ENCODE measurements at regions not wholly inside any gene's neighbourhood (a gene's known extent, or its start where the extent isn't known, plus 50 kb on each side); places are given as distances from the start of the nearest gene placed in this dataset.
A peak's percentile ranks its signal among the peaks of the same experiment; 100 is the strongest.
"Not testable (repeated sequence)": the region's sequence is repeated elsewhere in the genome, so short reads cannot be mapped to it uniquely, and the experiment has no call there.

- Histone ChIP-seq H3K9me3 (no peaks in the 10 kb centered on the region), H3K4me1 (no peaks in the 10 kb centered on the region), H3K4me3 (no peak overlapping the region), H3K36me3 (no peaks in the 10 kb centered on the region), H3K27me3 (no peaks in the 10 kb centered on the region), H3K27ac (no peak overlapping the region)
- intact Hi-C loops (cut with DNase I; ENCODE audit: low total_unique reads): no loop called here
- DNase-seq (ENCODE audit: low spot score in 2 of 2): no peak
- no peak for TF ChIP-seq CTCF (IDR thresholded peaks at IDR 0.05)
- TF ChIP-seq POLR2AphosphoS5 (IDR thresholded peaks at IDR 0.05): no peak
- no peak for TF ChIP-seq POLR2A (IDR thresholded peaks at IDR 0.05)
These were observed 182.9 kb upstream of the RXFP2 start for GRCh38 chr13:31556376-31556775.

- H3K36me3 ChIP-seq; intact Hi-C loops (cut with DNase I; ENCODE audit: low total_unique reads); DNase-seq (ENCODE audit: low spot score in 2 of 2); H3K9me3 ChIP-seq; H3K27me3 ChIP-seq; H3K27ac ChIP-seq; H3K4me3 ChIP-seq; H3K4me1 ChIP-seq: not testable (repeated sequence)
These were observed 155.1 kb upstream of the RXFP2 start for GRCh38 chr13:31584221-31584620.

- Histone ChIP-seq H3K4me3 (no peak overlapping the region), H3K9me3 (peaks cover 0 to 6% of the 10 kb centered on the region in 2 donors), H3K27ac (no peak overlapping the region), H3K4me1 (no peaks in the 10 kb centered on the region), H3K36me3 (no peaks in the 10 kb centered on the region), H3K27me3 (no peaks in the 10 kb centered on the region)
- DNase-seq (ENCODE audit: low spot score in 2 of 2): no peak
- intact Hi-C loops (cut with DNase I; ENCODE audit: low total_unique reads): no loop called here
- TF ChIP-seq POLR2AphosphoS5 (IDR thresholded peaks at IDR 0.05): peak in 1 of 3 donors; percentile 17
- TF ChIP-seq CTCF (IDR thresholded peaks at IDR 0.05): no peak
These were observed 151.5 kb upstream of the RXFP2 start for GRCh38 chr13:31587698-31588266.

- Histone ChIP-seq H3K4me1 (no peaks in the 10 kb centered on the region), H3K4me3 (no peak overlapping the region), H3K36me3 (no peaks in the 10 kb centered on the region), H3K27ac (no peak overlapping the region), H3K9me3 (peaks cover 0 to 6% of the 10 kb centered on the region in 2 donors), H3K27me3 (no peaks in the 10 kb centered on the region)
- DNase-seq (ENCODE audit: low spot score in 2 of 2): no peak
- TF ChIP-seq POLR2AphosphoS5 (IDR thresholded peaks at IDR 0.05): no peak
- no peak for TF ChIP-seq CTCF (IDR thresholded peaks at IDR 0.05)
- no peak for TF ChIP-seq POLR2A (IDR thresholded peaks at IDR 0.05)
- intact Hi-C loops (cut with DNase I; ENCODE audit: low total_unique reads): no loop called here
These were observed 151.0 kb upstream of the RXFP2 start for GRCh38 chr13:31588316-31588715.

- H3K9me3 ChIP-seq: peaks cover 0 to 4% of the 10 kb centered on the region in 2 donors
- no peaks in the 10 kb centered on the region for H3K36me3 ChIP-seq
- no peak for DNase-seq (ENCODE audit: low spot score in 2 of 2)
- H3K4me3 ChIP-seq: no peak overlapping the region
- H3K4me1 ChIP-seq: no peaks in the 10 kb centered on the region
- H3K27me3 ChIP-seq: no peaks in the 10 kb centered on the region
- no peak overlapping the region for H3K27ac ChIP-seq
- no peak for TF ChIP-seq CTCF (IDR thresholded peaks at IDR 0.05)
- no peak for TF ChIP-seq POLR2A (IDR thresholded peaks at IDR 0.05)
- TF ChIP-seq POLR2AphosphoS5 (IDR thresholded peaks at IDR 0.05): no peak
- intact Hi-C loops (cut with DNase I; ENCODE audit: low total_unique reads): no loop called here
These were observed 150.4 kb upstream of the RXFP2 start for GRCh38 chr13:31588893-31589292.

All from breast epithelium (tissue), 4 donors.